ENCODE measurements at regions not wholly inside any gene's neighbourhood (a gene's known extent, or its start where the extent isn't known, plus 50 kb on each side); places are given as distances from the start of the nearest gene placed in this dataset.

DNA sequence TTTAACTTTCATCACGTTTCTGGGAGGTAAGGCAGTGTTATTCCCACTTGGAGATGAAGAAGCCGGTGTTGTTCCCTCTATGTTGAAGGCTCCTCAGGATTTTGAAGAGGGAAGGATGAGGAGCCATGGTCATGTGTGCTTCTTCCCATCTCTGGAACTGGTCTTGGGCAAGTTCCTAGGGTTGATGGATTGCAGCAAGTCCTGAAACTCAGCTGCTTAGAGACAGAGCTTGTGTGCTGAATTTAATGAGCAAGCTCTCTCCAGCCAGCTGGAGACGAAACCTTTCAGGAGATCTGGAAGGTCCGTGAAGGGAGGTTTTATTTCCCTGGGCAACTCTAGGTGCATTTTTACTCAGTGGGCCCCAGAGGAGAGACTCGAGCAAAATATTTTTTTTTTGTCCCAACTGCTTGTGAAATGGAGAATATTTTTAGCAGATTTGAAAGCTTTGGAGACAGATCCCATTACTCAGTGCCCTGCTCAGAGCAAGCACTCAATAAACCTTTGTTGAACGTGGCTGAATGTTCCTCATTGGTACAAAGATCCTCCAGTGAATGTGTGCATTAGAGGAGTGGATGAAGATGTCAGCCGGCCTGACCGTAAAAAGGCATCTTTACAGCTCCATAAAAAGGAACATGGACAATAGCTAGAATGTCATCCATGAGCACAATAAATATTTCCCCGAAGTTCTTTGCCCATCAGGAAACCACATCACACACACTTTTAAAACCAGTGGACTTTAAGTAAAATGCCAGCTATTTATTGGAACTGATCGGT lies 55.6 kb upstream of the RGMA start:
- no peaks in the 10 kb centered on the region for H3K9me3 ChIP-seq
- Mint-ChIP-seq H3K9me3 (no peaks in the 10 kb centered on the region), H3K4me3 (no peak overlapping the region), H3K4me1 (peaks cover 14 to 28% (median 24%) of the 10 kb centered on the region in 3 donors), H3K27me3 (peaks cover 0 to 4% of the 10 kb centered on the region in 2 donors), H3K36me3 (no peaks in the 10 kb centered on the region), H3K27ac (peak overlapping the region in 1 of 2 donors; percentile 64)
- no peak overlapping the region for H3K4me3 ChIP-seq (ENCODE audit: control insufficient read depth in 1 of 2, extremely low read depth in 1 of 2, low read length in 1 of 2)
- no peak for ATAC-seq (replicated peaks in 1 of 4)
- peaks cover 2 to 18% of the 10 kb centered on the region in 2 experiments for H3K4me1 ChIP-seq (ENCODE audit: control insufficient read depth in 1 of 2, extremely low read depth in 1 of 2, insufficient read depth in 2 of 2, low read length in 2 of 2)
- 86% methylated on average over 2 of the region's 10 CpGs for WGBS (ENCODE audit: insufficient coverage)
- peaks cover 0 to 11% of the 10 kb centered on the region in 2 experiments for H3K27me3 ChIP-seq (replicated peaks in 1 of 2; ENCODE audit: control insufficient read depth in 2 of 2, extremely low read depth in 1 of 2, insufficient read depth in 2 of 2, low read length in 1 of 2)
- CTCF ChIA-PET = no interaction called here
- POLR2A ChIA-PET = no interaction called here
- no peak overlapping the region for H3K27ac ChIP-seq (ENCODE audit: low read length)
- no peak for DNase-seq
- no peaks in the 10 kb centered on the region for H3K36me3 ChIP-seq (ENCODE audit: control insufficient read depth in 2 of 2, extremely low read depth in 1 of 2, insufficient read depth in 1 of 2, low read length in 1 of 2)

DNA sequence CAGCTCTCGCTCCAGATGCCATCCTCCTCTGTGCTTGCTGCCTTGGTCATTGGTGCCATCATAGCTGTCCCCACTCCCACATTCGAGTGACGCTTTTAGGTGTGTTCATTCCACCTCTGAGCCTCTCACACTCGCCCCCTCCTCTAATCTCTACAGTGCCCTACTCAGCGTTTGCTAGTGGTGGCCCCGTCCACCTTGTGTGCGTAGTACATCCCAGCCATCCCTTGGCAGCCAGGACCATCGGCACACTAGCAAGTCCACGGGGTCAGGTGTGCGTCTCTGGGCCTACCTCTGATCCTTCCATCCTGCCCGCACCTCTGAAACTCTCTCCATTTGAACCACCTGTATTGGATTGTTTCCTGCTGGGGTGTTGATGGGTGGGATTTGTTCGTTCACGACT lies 54.2 kb upstream of the RGMA start:
- POLR2A ChIA-PET = no interaction called here
- 94% methylated on average over 7 of the region's 13 CpGs for WGBS (ENCODE audit: insufficient coverage)
- peaks cover 0 to 11% of the 10 kb centered on the region in 2 experiments for H3K27me3 ChIP-seq (replicated peaks in 1 of 2; ENCODE audit: control insufficient read depth in 2 of 2, extremely low read depth in 1 of 2, insufficient read depth in 2 of 2, low read length in 1 of 2)
- no peak overlapping the region for H3K27ac ChIP-seq (ENCODE audit: low read length)
- H3K4me3 Mint-ChIP-seq = no peak overlapping the region
- no peaks in the 10 kb centered on the region for H3K36me3 ChIP-seq (ENCODE audit: control insufficient read depth in 2 of 2, extremely low read depth in 1 of 2, insufficient read depth in 1 of 2, low read length in 1 of 2)
- no peak for DNase-seq
- no peak overlapping the region for H3K27ac Mint-ChIP-seq
- no peaks in the 10 kb centered on the region for H3K36me3 Mint-ChIP-seq
- H3K4me1 Mint-ChIP-seq = peaks cover 14 to 28% (median 24%) of the 10 kb centered on the region in 3 donors
- H3K9me3 ChIP-seq = no peaks in the 10 kb centered on the region
- no peak for ATAC-seq (replicated peaks in 1 of 4)
- no peaks in the 10 kb centered on the region for H3K9me3 Mint-ChIP-seq
- peaks cover 2 to 21% of the 10 kb centered on the region in 2 experiments for H3K4me1 ChIP-seq (ENCODE audit: control insufficient read depth in 1 of 2, extremely low read depth in 1 of 2, insufficient read depth in 2 of 2, low read length in 2 of 2)
- CTCF ChIA-PET = no interaction called here
- peaks cover 0 to 4% of the 10 kb centered on the region in 2 donors for H3K27me3 Mint-ChIP-seq
- no peak overlapping the region for H3K4me3 ChIP-seq (ENCODE audit: control insufficient read depth in 1 of 2, extremely low read depth in 1 of 2, low read length in 1 of 2)

DNA sequence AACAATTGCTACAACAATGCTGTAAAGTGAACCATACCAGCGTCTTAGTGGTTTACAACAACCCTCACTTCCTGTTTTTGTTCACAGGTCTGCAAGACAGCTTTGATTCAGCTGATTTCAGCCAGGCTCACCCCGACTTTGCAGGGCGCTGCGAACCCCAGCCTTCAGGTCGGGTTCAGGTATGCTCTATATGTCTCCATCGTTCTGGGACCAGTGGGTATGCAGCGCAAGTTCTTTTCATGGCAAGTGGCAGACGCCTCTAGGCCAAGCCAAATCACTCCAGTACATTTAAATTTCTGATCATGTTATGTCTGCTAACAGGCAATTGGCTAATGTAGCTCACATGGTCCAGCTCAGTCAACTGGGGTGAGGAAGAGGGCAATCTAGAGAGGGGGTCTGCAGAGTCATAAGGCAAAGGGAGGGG lies 52.4 kb upstream of the RGMA start:
- Mint-ChIP-seq H3K27me3 (peaks cover 0 to 4% of the 10 kb centered on the region in 2 donors), H3K9me3 (no peaks in the 10 kb centered on the region), H3K36me3 (no peaks in the 10 kb centered on the region), H3K4me1 (peaks cover 14 to 28% (median 24%) of the 10 kb centered on the region in 3 donors), H3K4me3 (peak overlapping the region; percentile 27 to 58 (median 46)), H3K27ac (peak overlapping the region; percentile 75 to 88)
- Histone ChIP-seq H3K36me3 (ENCODE audit: control insufficient read depth in 2 of 2, extremely low read depth in 1 of 2, insufficient read depth in 1 of 2, low read length in 1 of 2) (no peaks in the 10 kb centered on the region), H3K4me1 (ENCODE audit: control insufficient read depth in 1 of 2, extremely low read depth in 1 of 2, insufficient read depth in 2 of 2, low read length in 2 of 2) (peaks cover 2 to 21% of the 10 kb centered on the region in 2 experiments), H3K27me3 (replicated peaks in 1 of 2; ENCODE audit: control insufficient read depth in 2 of 2, extremely low read depth in 1 of 2, insufficient read depth in 2 of 2, low read length in 1 of 2) (peaks cover 0 to 4% of the 10 kb centered on the region in 2 experiments), H3K9me3 (no peaks in the 10 kb centered on the region), H3K4me3 (ENCODE audit: control insufficient read depth in 1 of 2, extremely low read depth in 1 of 2, low read length in 1 of 2) (no peak overlapping the region), H3K27ac (ENCODE audit: low read length) (no peak overlapping the region)
- peak; percentile 70 to 89 (median 78) for ATAC-seq (replicated peaks in 1 of 4)
- WGBS (ENCODE audit: insufficient coverage) = 10% methylated on average over 6 of the region's 8 CpGs
- CTCF ChIA-PET = interaction anchor here in 1 of 2 donors (0.7 to 1.2 kb wide), 6 partner anchors 11 to 979 kb away, joined by 3 to 5 read pairs (median 3); no protein-coding TSS in a partner anchor
- POLR2A ChIA-PET = no interaction called here
- peak in 33 of 35 experiments; percentile 8 to 64 (median 33) for DNase-seq

DNA sequence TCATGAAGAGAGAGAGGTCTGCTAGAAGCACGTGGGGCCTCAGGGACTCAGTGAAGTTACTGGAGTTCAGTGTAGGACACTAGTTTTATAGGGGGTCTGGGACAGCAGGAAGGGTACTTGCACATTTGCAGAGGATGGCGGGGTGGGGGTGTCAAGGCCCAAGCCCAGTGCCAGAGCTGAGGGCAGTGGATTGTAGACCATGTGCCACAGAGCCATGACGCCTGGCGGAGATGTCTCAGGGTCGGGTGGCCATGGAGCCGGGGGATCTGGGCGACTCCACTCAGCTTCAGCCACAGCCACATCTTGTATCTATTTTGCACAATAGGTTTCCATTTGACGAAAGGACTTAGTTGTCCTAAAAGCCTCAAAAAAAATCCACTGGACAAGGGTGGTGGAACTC lies 50.4 kb upstream of the RGMA start:
- 87% methylated on average over 7 of the region's 8 CpGs for WGBS (ENCODE audit: insufficient coverage)
- Mint-ChIP-seq H3K27me3 (peaks cover 0 to 4% of the 10 kb centered on the region in 2 donors), H3K27ac (no peak overlapping the region), H3K36me3 (no peaks in the 10 kb centered on the region), H3K4me3 (no peak overlapping the region), H3K9me3 (no peaks in the 10 kb centered on the region), H3K4me1 (peaks cover 14 to 28% (median 24%) of the 10 kb centered on the region in 3 donors)
- Histone ChIP-seq H3K9me3 (no peaks in the 10 kb centered on the region), H3K27me3 (replicated peaks in 1 of 2; ENCODE audit: control insufficient read depth in 2 of 2, extremely low read depth in 1 of 2, insufficient read depth in 2 of 2, low read length in 1 of 2) (peaks cover 0 to 3% of the 10 kb centered on the region in 2 experiments), H3K27ac (ENCODE audit: low read length) (no peak overlapping the region), H3K36me3 (ENCODE audit: control insufficient read depth in 2 of 2, extremely low read depth in 1 of 2, insufficient read depth in 1 of 2, low read length in 1 of 2) (no peaks in the 10 kb centered on the region), H3K4me1 (ENCODE audit: control insufficient read depth in 1 of 2, extremely low read depth in 1 of 2, insufficient read depth in 2 of 2, low read length in 2 of 2) (peaks cover 2 to 21% of the 10 kb centered on the region in 2 experiments), H3K4me3 (ENCODE audit: control insufficient read depth in 1 of 2, extremely low read depth in 1 of 2, low read length in 1 of 2) (no peak overlapping the region)
- DNase-seq = no peak
- ChIA-PET CTCF (interaction anchor here in 1 of 2 donors (0.5 kb wide), 1 partner anchor 270 kb away, joined by 4 read pairs; no protein-coding TSS in a partner anchor), POLR2A (no interaction called here)
- no peak for ATAC-seq (replicated peaks in 1 of 4)

DNA sequence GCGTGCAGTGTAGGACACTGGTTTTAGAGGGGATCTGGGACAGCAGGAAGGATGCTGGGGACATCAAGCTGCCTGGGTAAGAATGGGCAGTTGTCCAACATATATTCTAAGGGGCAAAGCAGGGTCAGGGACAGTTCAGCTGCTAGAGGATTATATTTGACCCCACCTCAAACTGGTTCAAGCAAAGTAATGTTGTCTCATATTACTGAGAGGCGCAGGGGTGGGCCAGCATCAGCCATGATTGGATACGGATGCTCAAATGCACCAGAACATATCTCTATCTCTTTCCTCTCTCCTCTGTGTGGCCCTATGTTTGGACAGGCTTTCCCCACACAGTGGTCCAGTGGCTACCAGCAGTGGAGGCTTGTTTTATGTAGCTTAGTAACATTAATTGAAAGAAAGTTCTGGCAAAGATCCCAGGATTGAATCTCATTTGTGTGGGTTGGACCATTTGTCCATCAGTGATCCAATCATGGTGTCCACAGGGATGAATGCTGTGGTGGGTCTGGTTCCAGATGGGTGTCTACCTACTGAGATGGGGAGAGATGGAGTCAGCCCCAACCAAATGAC lies 49.8 kb upstream of the RGMA start:
- H3K27ac ChIP-seq (ENCODE audit: low read length) = no peak overlapping the region
- Mint-ChIP-seq H3K9me3 (no peaks in the 10 kb centered on the region), H3K4me1 (peaks cover 14 to 28% (median 24%) of the 10 kb centered on the region in 3 donors), H3K27ac (no peak overlapping the region), H3K4me3 (no peak overlapping the region), H3K27me3 (peaks cover 0 to 3% of the 10 kb centered on the region in 2 donors), H3K36me3 (no peaks in the 10 kb centered on the region)
- ChIA-PET CTCF (interaction anchor here in 1 of 2 donors (0.5 kb wide), 1 partner anchor 271 kb away, joined by 4 read pairs; no protein-coding TSS in a partner anchor), POLR2A (no interaction called here)
- no peaks in the 10 kb centered on the region for H3K36me3 ChIP-seq (ENCODE audit: control insufficient read depth in 2 of 2, extremely low read depth in 1 of 2, insufficient read depth in 1 of 2, low read length in 1 of 2)
- ATAC-seq (replicated peaks in 1 of 4) = no peak
- H3K4me3 ChIP-seq (ENCODE audit: control insufficient read depth in 1 of 2, extremely low read depth in 1 of 2, low read length in 1 of 2) = no peak overlapping the region
- no peaks in the 10 kb centered on the region for H3K9me3 ChIP-seq
- peaks cover 2 to 21% of the 10 kb centered on the region in 2 experiments for H3K4me1 ChIP-seq (ENCODE audit: control insufficient read depth in 1 of 2, extremely low read depth in 1 of 2, insufficient read depth in 2 of 2, low read length in 2 of 2)
- peaks cover 0 to 3% of the 10 kb centered on the region in 2 experiments for H3K27me3 ChIP-seq (replicated peaks in 1 of 2; ENCODE audit: control insufficient read depth in 2 of 2, extremely low read depth in 1 of 2, insufficient read depth in 2 of 2, low read length in 1 of 2)
- no peak for DNase-seq
- 100% methylated on average over 1 of the region's 3 CpGs for WGBS (ENCODE audit: insufficient coverage)

All from T-cell (primary cell).